Lung (tissue), 11 donors: ENCODE measurements at regions not wholly inside any gene's neighbourhood (a gene's known extent, or its start where the extent isn't known, plus 50 kb on each side); places are given as distances from the start of the nearest gene placed in this dataset.

ENCODE experiments used
- ATAC-seq: fragments of 200-7000 bp; cut with Tn5 transposase; one replicate; pipeline ENCODE4 v1.9.1; 2020; ENCODE audit warnings: moderate number of reproducible peaks; ENCODE audit not compliant: insufficient read depth, low FRiP score
- DNase-seq, 3 donors: peaks; one replicate each; pipeline ENCODE4 v3.0.0-alpha.2; 2013 to 2017
- H3K27ac ChIP-seq, 2 donors: one replicate each; pipeline ENCODE4 v1.5.1; 2013; ENCODE audit warnings: mild to moderate bottlenecking in 2 of 2, moderate library complexity in 2 of 2, control low read depth in 1 of 2, inconsistent platforms in 1 of 2, low read depth in 1 of 2, low read length in 1 of 2
- H3K27me3 ChIP-seq, 3 donors: one replicate each; pipeline ENCODE4 v1.5.1; 2013; ENCODE audit warnings: low read length in 2 of 3; ENCODE audit not compliant: control insufficient read depth in 3 of 3, insufficient read depth in 3 of 3
- H3K36me3 ChIP-seq, 4 donors: one replicate each; pipeline ENCODE4 v1.5.1; 2013; ENCODE audit warnings: low read length in 4 of 4, mild to moderate bottlenecking in 1 of 4, moderate library complexity in 1 of 4; ENCODE audit not compliant: control insufficient read depth in 4 of 4, insufficient read depth in 4 of 4
- H3K4me1 ChIP-seq, 5 donors: one replicate each; pipeline ENCODE4 v1.5.1; 2013; ENCODE audit warnings: low read length in 5 of 5, mild to moderate bottlenecking in 2 of 5, moderate library complexity in 1 of 5; ENCODE audit not compliant: control insufficient read depth in 5 of 5, insufficient read depth in 5 of 5
- H3K4me3 ChIP-seq: one replicate; pipeline ENCODE4 v1.5.1; 2013; ENCODE audit warnings: mild to moderate bottlenecking, control low read depth, moderate library complexity
- H3K9ac ChIP-seq, 2 donors: one replicate each; pipeline ENCODE4 v1.5.1; 2013; ENCODE audit warnings: low read length in 2 of 2, control low read depth in 1 of 2; ENCODE audit not compliant: insufficient read depth in 1 of 2
- H3K9me3 ChIP-seq, 4 donors: one replicate each; pipeline ENCODE4 v1.5.1; 2013; ENCODE audit warnings: low read length in 3 of 4, mild to moderate bottlenecking in 1 of 4, moderate library complexity in 1 of 4; ENCODE audit not compliant: control insufficient read depth in 4 of 4, insufficient read depth in 3 of 4
- CTCF ChIP-seq: IDR thresholded peaks from 2 replicates; pipeline ENCODE4 v1.5.1; 2012; ENCODE audit warnings: mild to moderate bottlenecking; ENCODE audit errors: control extremely low read depth, extremely low read depth
- WGBS, 2 donors: extraction: QIAGEN DNeasy Blood & Tissue Kit; methylation state at CpG; one replicate each; pipeline ENCODE4 v1.1.7; 2013; 5-methylcytosine and 5-hydroxymethylcytosine counted together
- donor health status: control.
- donor health status: control.
- donor health status: Bipolar disorder and iron deficiency.
- donor health status: healthy.
- donor health status: DM: yes; HTN: yes; CAD: no.

- Histone ChIP-seq H3K9me3 (peaks cover 0 to 3% (median 0%) of the 10 kb centered on the region in 4 donors), H3K4me1 (peaks cover 0 to 5% (median 0%) of the 10 kb centered on the region in 5 donors), H3K27ac (no peak overlapping the region), H3K36me3 (no peaks in the 10 kb centered on the region), H3K27me3 (peaks cover 0 to 2% (median 0%) of the 10 kb centered on the region in 3 donors), H3K4me3 (no peak overlapping the region), H3K9ac (no peak overlapping the region)
- 73 to 75% methylated on average over 4 of the region's 4 CpGs for WGBS, 2 donors
- DNase-seq, result no peak
- ATAC-seq, result no peak
- no peak for TF ChIP-seq CTCF
Measured at GRCh38 chr2:52879561-52879960, 888.0 kb upstream of the CHAC2 start.

DNA sequence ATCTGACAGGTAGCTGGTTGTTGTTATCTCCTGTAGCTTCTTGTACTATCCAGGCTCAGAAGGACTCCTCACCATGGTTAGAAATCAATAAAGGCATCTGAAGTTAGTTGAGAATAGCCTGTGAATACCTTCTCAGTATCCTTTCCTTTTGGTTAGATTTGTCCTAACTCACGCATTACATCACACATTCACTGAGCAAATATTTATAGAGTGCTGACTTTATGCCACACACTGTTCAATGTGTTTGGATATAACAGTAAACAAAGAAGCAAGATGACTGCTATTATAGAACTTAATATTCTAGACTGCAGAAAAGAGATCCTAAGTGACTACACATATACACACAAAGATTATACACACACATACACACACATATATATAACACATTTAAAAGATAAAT is 889.9 kb upstream of the CHAC2 start:
- DNase-seq, result peak in 2 of 3 donors; percentile 39 to 53
- 68 to 77% methylated on average over 1 of the region's 1 CpG for WGBS, 2 donors
- Histone ChIP-seq H3K36me3 (no peaks in the 10 kb centered on the region), H3K4me1 (peaks cover 0 to 5% (median 0%) of the 10 kb centered on the region in 5 donors), H3K9me3 (peaks cover 0 to 1% (median 0%) of the 10 kb centered on the region in 4 donors), H3K9ac (no peak overlapping the region), H3K27me3 (peaks cover 0 to 2% (median 0%) of the 10 kb centered on the region in 3 donors), H3K4me3 (no peak overlapping the region), H3K27ac (no peak overlapping the region)
- no peak for TF ChIP-seq CTCF
- ATAC-seq, result no peak

DNA sequence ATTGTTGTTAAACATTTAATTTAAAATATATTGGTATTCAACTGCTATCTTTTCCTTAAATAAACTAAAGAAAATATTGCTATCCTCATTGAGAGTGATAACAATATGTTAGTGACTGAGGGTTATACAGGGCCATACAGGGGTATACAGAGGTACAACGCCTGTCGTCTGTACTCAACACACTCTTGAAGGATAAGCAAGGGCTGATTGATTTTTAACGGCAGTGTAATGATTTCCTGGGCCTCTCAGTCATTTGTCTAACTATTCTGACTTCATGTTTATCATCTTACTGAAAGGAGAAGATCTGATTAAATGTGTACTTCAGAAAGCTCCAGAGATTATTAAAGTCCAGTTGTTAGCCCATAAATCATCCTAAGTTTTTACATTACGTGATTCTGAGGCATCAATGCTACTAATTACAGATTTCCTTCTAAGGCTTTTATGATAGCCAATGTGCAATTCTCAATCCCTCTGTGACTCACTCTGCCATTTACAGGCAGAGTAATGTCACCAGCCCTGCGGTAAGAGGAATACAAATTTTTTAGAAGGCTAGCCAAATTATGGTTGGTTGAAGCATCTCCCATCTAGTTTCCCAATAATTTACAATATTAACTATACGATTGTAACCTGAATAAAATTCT is 893.0 kb upstream of the CHAC2 start:
- TF ChIP-seq CTCF, result no peak
- Histone ChIP-seq H3K4me1 (peaks cover 0 to 5% (median 0%) of the 10 kb centered on the region in 5 donors), H3K27ac (no peak overlapping the region), H3K4me3 (no peak overlapping the region), H3K9ac (no peak overlapping the region), H3K27me3 (peaks cover 0 to 2% (median 0%) of the 10 kb centered on the region in 3 donors), H3K36me3 (no peaks in the 10 kb centered on the region), H3K9me3 (no peaks in the 10 kb centered on the region)
- ATAC-seq (no peak), DNase-seq (no peak)
- WGBS, 2 donors, result 64 to 78% methylated on average over 6 of the region's 6 CpGs

DNA sequence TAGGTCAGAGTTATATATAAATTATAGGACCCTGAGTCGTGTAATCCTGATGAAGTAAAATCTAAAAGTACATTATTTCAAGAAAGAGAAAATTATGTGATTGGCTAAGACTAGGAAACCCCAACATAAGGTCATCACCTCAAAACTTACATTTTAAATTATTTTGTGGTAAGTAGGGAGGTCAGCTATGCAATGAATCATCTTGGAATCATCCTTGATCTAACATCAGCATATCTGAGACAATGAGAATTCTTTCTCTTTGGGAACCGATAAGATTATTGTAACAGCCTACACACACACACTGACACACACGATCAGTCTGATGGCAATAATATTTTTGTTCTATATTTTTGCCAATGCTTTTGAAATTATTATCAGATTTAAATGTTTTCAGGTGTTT is 904.8 kb upstream of the CHAC2 start:
- no peak for TF ChIP-seq CTCF
- ATAC-seq (no peak), DNase-seq (no peak)
- peaks cover 0 to 2% (median 0%) of the 10 kb centered on the region in 5 donors for H3K4me1 ChIP-seq
- H3K27me3 ChIP-seq, result no peaks in the 10 kb centered on the region
- no peak overlapping the region for H3K9ac ChIP-seq
- H3K9me3 ChIP-seq, result no peaks in the 10 kb centered on the region
- H3K4me3 ChIP-seq, result no peak overlapping the region
- no peak overlapping the region for H3K27ac ChIP-seq
- WGBS, 2 donors, result 85 to 86% methylated on average over 3 of the region's 3 CpGs
- no peaks in the 10 kb centered on the region for H3K36me3 ChIP-seq
